IMR-90 (cell line): ENCODE measurements at regions not wholly inside any gene's neighbourhood (a gene's known extent, or its start where the extent isn't known, plus 50 kb on each side); places are given as distances from the start of the nearest gene placed in this dataset.

Experiments
- ATAC-seq: fragments of 200-7000 bp; cut with Tn5 transposase; 2 replicates; pipeline ENCODE4 v1.9.1; 2020; ENCODE audit warnings: low read depth, mild to moderate bottlenecking, moderate library complexity
- BruUV-seq: library from RNA; stranded (reverse); fragments of 400-500 nt; replicated peaks from 2 replicates; lab custom pipeline; 2021; lab: Mats Ljungman, UMichigan
- CTCF ChIA-PET: fragments of 300-600 bp; formaldehyde crosslinking; extraction: SDS; loops from one replicate; lab custom pipeline; 2021; ENCODE audit warnings: antibody characterized with exemption; lab: Yijun Ruan, JAX
- POLR2A ChIA-PET: fragments of 300-600 bp; sonication (Branson Sonifier 250); formaldehyde crosslinking; loops from one replicate; lab custom pipeline; 2022; ENCODE audit warnings: antibody characterized with exemption; ENCODE audit not compliant: unreplicated experiment; lab: Charles Lee
- DNase-seq: peaks from one replicate; pipeline ENCODE4 v3.0.0; 2013
- H2AFZ ChIP-seq: replicated peaks from 2 replicates; pipeline ENCODE3; 2013; ENCODE audit warnings: low read length, mild to moderate bottlenecking; ENCODE audit not compliant: poor library complexity
- H2AK5ac ChIP-seq: 2 replicates; pipeline ENCODE4 v1.6.1; 2013; ENCODE audit warnings: low read depth, low read length, inconsistent platforms
- H2AK9ac ChIP-seq: replicated peaks from 2 replicates; pipeline ENCODE3; 2013; ENCODE audit warnings: mild to moderate bottlenecking, low read depth, low read length, moderate library complexity; ENCODE audit not compliant: poor library complexity
- H2BK120ac ChIP-seq: 2 replicates; pipeline ENCODE4 v1.6.1; 2013; ENCODE audit warnings: low read depth, low read length, inconsistent platforms
- H2BK15ac ChIP-seq: 3 replicates; pipeline ENCODE4 v1.6.1; 2013; ENCODE audit warnings: low read depth, low read length, inconsistent platforms
- H2BK20ac ChIP-seq: 2 replicates; pipeline ENCODE4 v1.6.1; 2013; ENCODE audit warnings: low read depth, mild to moderate bottlenecking, inconsistent platforms, low read length, moderate library complexity
- H2BK5ac ChIP-seq: 2 replicates; pipeline ENCODE4 v1.6.1; 2013; ENCODE audit warnings: mild to moderate bottlenecking, low read depth, low read length, inconsistent platforms; ENCODE audit not compliant: poor library complexity, severe bottlenecking
- H3K14ac ChIP-seq: replicated peaks from 2 replicates; pipeline ENCODE4 v1.6.1; 2013; ENCODE audit warnings: low read depth, low read length, inconsistent platforms
- H3K18ac ChIP-seq: 2 replicates; pipeline ENCODE4 v1.6.1; 2013; ENCODE audit warnings: low read depth, low read length, control low read depth
- H3K23ac ChIP-seq: 2 replicates; pipeline ENCODE4 v1.6.1; 2013; ENCODE audit warnings: low read depth, low read length, inconsistent platforms
- H3K27ac ChIP-seq: 2 replicates; pipeline ENCODE4 v1.5.1; 2013; ENCODE audit warnings: mild to moderate bottlenecking, control low read depth, low read length; ENCODE audit not compliant: insufficient read depth
- H3K27me3 ChIP-seq: 2 replicates; pipeline ENCODE4 v1.6.1; 2013; ENCODE audit warnings: low read length; ENCODE audit not compliant: control insufficient read depth, insufficient read depth
- H3K36me3 ChIP-seq: 2 replicates; pipeline ENCODE4 v1.6.1; 2013; ENCODE audit warnings: low read length, mixed read lengths; ENCODE audit not compliant: control insufficient read depth, insufficient read depth
- H3K4ac ChIP-seq: 2 replicates; pipeline ENCODE4 v1.6.1; 2013; ENCODE audit warnings: low read depth, low read length, inconsistent platforms
- H3K4me1 ChIP-seq: 2 replicates; pipeline ENCODE4 v1.6.1; 2013; ENCODE audit warnings: low read length, mixed read lengths; ENCODE audit not compliant: control insufficient read depth, insufficient read depth
- H3K4me2 ChIP-seq: 2 replicates; pipeline ENCODE4 v1.6.1; 2013; ENCODE audit warnings: low read depth, mild to moderate bottlenecking, control low read depth, low read length, moderate library complexity
- H3K4me3 ChIP-seq: 2 replicates; pipeline ENCODE4 v1.5.1; 2013; ENCODE audit warnings: low read depth, mild to moderate bottlenecking, control low read depth, low read length, moderate library complexity; ENCODE audit not compliant: insufficient read depth
- H3K56ac ChIP-seq: 2 replicates; pipeline ENCODE4 v1.6.1; 2013; ENCODE audit warnings: low read length, inconsistent platforms; ENCODE audit not compliant: insufficient read depth; ENCODE audit errors: extremely low read depth
- H3K79me1 ChIP-seq, 2 experiments: 2 replicates each; pipeline ENCODE4 v1.6.1; 2013; ENCODE audit warnings: low read length in 2 of 2, inconsistent platforms in 1 of 2, low read depth in 1 of 2
- H3K9ac ChIP-seq: 2 replicates; pipeline ENCODE4 v1.6.1; 2013; ENCODE audit warnings: low read depth, low read length, control low read depth
- H3K9me1 ChIP-seq: 2 replicates; pipeline ENCODE4 v1.6.1; 2013; ENCODE audit warnings: low read length, inconsistent platforms; ENCODE audit not compliant: insufficient read depth
- H3K9me3 ChIP-seq: 2 replicates; pipeline ENCODE4 v1.6.1; 2013; ENCODE audit warnings: low read length; ENCODE audit not compliant: control insufficient read depth, insufficient read depth
- H4K20me1 ChIP-seq: 2 replicates; pipeline ENCODE4 v1.6.1; 2013; ENCODE audit warnings: low read length, inconsistent platforms; ENCODE audit not compliant: insufficient read depth
- H4K5ac ChIP-seq: 2 replicates; pipeline ENCODE4 v1.6.1; 2013; ENCODE audit warnings: mild to moderate bottlenecking, low read depth, low read length, control low read depth
- H4K8ac ChIP-seq, 2 experiments: 2 replicates each; pipeline ENCODE4 v1.6.1; 2013; ENCODE audit warnings: low read depth in 2 of 2, low read length in 2 of 2, control low read depth in 1 of 2, inconsistent platforms in 1 of 2
- H4K91ac ChIP-seq: 2 replicates; pipeline ENCODE4 v1.6.1; 2013; ENCODE audit warnings: low read depth, low read length, inconsistent platforms; ENCODE audit not compliant: insufficient read depth
- BHLHE40 ChIP-seq: fragments of 150-350 bp; IDR thresholded peaks from 2 replicates; pipeline ENCODE4 v1.6.1; 2016; ENCODE audit warnings: mild to moderate bottlenecking, low read depth, low read length
- CEBPB ChIP-seq: IDR thresholded peaks from 2 replicates; pipeline ENCODE4 v1.6.1; 2012; ENCODE audit warnings: low read depth, low read length, improper control_type of control experiment
- CHD1 ChIP-seq: IDR thresholded peaks from 2 replicates; pipeline ENCODE4 v1.6.1; 2012; ENCODE audit warnings: low read depth, low read length, improper control_type of control experiment
- CTCF ChIP-seq: conservative IDR thresholded peaks from 2 replicates; pipeline ENCODE4 v1.5.1; 2012; ENCODE audit warnings: mild to moderate bottlenecking, low read depth, low read length, improper control_type of control experiment
- ELK1 ChIP-seq: fragments of 150-350 bp; IDR thresholded peaks from 2 replicates; pipeline ENCODE4 v1.6.1; 2016; ENCODE audit warnings: low read depth, mild to moderate bottlenecking, low read length, moderate library complexity, borderline replicate concordance
- FOS ChIP-seq: fragments of 150-350 bp; IDR thresholded peaks from 2 replicates; pipeline ENCODE4 v1.6.1; 2016; ENCODE audit warnings: low read depth, low read length
- MAFK ChIP-seq: IDR thresholded peaks from 2 replicates; pipeline ENCODE4 v1.6.1; 2012; ENCODE audit warnings: low read depth, low read length, improper control_type of control experiment
- MAZ ChIP-seq: IDR thresholded peaks from 2 replicates; pipeline ENCODE4 v1.6.1; 2012; ENCODE audit warnings: low read depth, mild to moderate bottlenecking, low read length, improper control_type of control experiment, moderate library complexity, borderline replicate concordance
- MXI1 ChIP-seq: IDR thresholded peaks from 2 replicates; pipeline ENCODE4 v1.6.1; 2012; ENCODE audit warnings: low read depth, mild to moderate bottlenecking, low read length, moderate library complexity, borderline replicate concordance
- NFE2L2 ChIP-seq: fragments of 150-350 bp; IDR thresholded peaks from 2 replicates; pipeline ENCODE4 v1.6.1; 2016; ENCODE audit warnings: low read depth, mild to moderate bottlenecking, low read length
- POLR2A ChIP-seq: IDR thresholded peaks from 2 replicates; pipeline ENCODE4 v1.6.1; 2012; ENCODE audit warnings: mild to moderate bottlenecking, low read depth, low read length
- RAD21 ChIP-seq: IDR thresholded peaks from 2 replicates; pipeline ENCODE4 v1.6.1; 2012; ENCODE audit warnings: low read length, improper control_type of control experiment
- RCOR1 ChIP-seq: IDR thresholded peaks from 2 replicates; pipeline ENCODE4 v1.6.1; 2012; ENCODE audit warnings: mild to moderate bottlenecking, low read length, improper control_type of control experiment; ENCODE audit not compliant: insufficient replicate concordance
- RFX5 ChIP-seq: IDR thresholded peaks from 2 replicates; pipeline ENCODE4 v1.8.0; 2012; ENCODE audit warnings: low read depth, mild to moderate bottlenecking, low read length, moderate library complexity
- SMC3 ChIP-seq: fragments of 150-350 bp; IDR thresholded peaks from 2 replicates; pipeline ENCODE4 v1.6.1; 2016; ENCODE audit warnings: low read depth, mild to moderate bottlenecking, antibody characterized with exemption, low read length, moderate library complexity
- WGBS, 2 experiments: methylation state at CpG; one replicate each; pipeline versions ENCODE4 v1.1.5 to v1.1.7; 2013; ENCODE audit warnings: missing lambda C conversion rate in 2 of 2; ENCODE audit not compliant: insufficient read length in 1 of 2; ENCODE audit errors: extremely low coverage in 2 of 2; 5-methylcytosine and 5-hydroxymethylcytosine counted together
- dilution Hi-C: fragments of 300-500 bp; cut with HindIII; formaldehyde crosslinking; loops from one replicate; pipeline ENCODE4 v1.14.3; 2018; ENCODE audit warnings: low sequenced_read_pairs; ENCODE audit not compliant: unreplicated experiment
- in situ Hi-C: fragments of 300-500 bp; cut with MboI; formaldehyde crosslinking; loops from 3 replicates; pipeline ENCODE4 v1.14.3; 2019; ENCODE audit warnings: low sequenced_read_pairs, inconsistent platforms, mixed read lengths
- intact Hi-C: fragments of 100-400 bp; cut with micrococcal nuclease; formaldehyde crosslinking; loops from 2 replicates; pipeline ENCODE4 v1.10.0; 2022
- TF ChIP-seq, protein P1 (sequence below): fragments of 150-350 bp; IDR thresholded peaks from 2 replicates; pipeline ENCODE4 v1.6.1; 2017; ENCODE audit warnings: mild to moderate bottlenecking, antibody characterized with exemption, low read length, low read depth

DNA sequence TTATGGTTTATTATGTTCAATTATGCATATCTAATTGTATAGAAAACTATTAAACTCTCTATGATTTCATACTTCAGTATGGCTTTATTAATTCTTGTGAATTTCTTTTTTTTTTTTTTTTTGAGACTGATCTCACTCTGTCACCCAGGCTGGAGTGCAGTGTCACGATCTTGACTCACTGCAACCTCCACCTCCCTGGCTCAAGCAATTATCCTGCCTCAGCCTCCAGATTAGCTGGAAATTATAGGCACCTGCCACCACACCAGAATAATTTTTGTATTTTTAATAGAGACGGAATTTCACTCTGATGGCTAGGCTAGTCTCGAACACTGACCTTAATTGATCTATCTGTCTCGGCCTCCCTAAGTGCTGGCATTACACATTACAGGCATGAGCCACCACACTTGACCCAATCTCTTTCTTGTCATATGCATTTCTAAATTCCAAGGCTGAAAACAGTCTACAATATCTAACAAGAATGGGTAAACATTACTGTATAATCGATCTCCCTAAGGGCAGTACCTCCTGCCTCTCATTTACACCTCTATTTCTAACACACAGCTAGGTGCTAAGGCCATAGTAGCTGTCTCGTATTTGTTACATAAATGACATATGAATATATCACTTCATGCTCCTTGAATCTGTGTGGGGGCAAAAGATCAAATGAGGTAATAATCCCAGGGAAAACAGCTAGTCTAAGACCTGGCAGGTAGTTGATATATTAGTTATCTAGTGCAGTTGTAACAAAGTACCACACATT lies 258.2 kb upstream of the CDH8 start:
- no peaks in the 10 kb centered on the region for H3K36me3 ChIP-seq
- no peak for TF ChIP-seq CHD1
- no peak for TF ChIP-seq NFE2L2
- no peak for TF ChIP-seq ELK1
- TF ChIP-seq BHLHE40 = no peak
- TF ChIP-seq RAD21 = no peak
- no peak for TF ChIP-seq MAFK
- TF ChIP-seq RCOR1 = no peak
- no peak for TF ChIP-seq FOS
- no peak for TF ChIP-seq MAZ
- TF ChIP-seq CTCF = no peak
- TF ChIP-seq CEBPB = no peak
- TF ChIP-seq SMC3 = no peak
- TF ChIP-seq, protein P1, sequence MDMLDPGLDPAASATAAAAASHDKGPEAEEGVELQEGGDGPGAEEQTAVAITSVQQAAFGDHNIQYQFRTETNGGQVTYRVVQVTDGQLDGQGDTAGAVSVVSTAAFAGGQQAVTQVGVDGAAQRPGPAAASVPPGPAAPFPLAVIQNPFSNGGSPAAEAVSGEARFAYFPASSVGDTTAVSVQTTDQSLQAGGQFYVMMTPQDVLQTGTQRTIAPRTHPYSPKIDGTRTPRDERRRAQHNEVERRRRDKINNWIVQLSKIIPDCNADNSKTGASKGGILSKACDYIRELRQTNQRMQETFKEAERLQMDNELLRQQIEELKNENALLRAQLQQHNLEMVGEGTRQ = no peak
- no peak for TF ChIP-seq POLR2A
- no peak for TF ChIP-seq MXI1
- TF ChIP-seq RFX5 = no peak
- in situ Hi-C loops (no loop called here), intact Hi-C loops (no loop called here), dilution Hi-C loops (no loop called here)
- no peak overlapping the region for H3K56ac ChIP-seq
- DNase-seq = no peak
- H2AK5ac ChIP-seq = no peak overlapping the region
- no peak overlapping the region for H2AFZ ChIP-seq
- no peak overlapping the region for H2BK120ac ChIP-seq
- H3K9me3 ChIP-seq = peaks cover 9% of the 10 kb centered on the region; the same call in 1 of the 2 replicates
- no peak overlapping the region for H3K14ac ChIP-seq
- ATAC-seq = no peak
- no peak overlapping the region for H4K8ac ChIP-seq
- no peak overlapping the region for H3K23ac ChIP-seq
- no CpG with 5 or more reads among the region's 6 CpGs for WGBS, 2 experiments
- H2BK15ac ChIP-seq = no peak overlapping the region
- no peak overlapping the region for H3K4me2 ChIP-seq
- POLR2A ChIA-PET = no interaction called here
- no peak overlapping the region for H4K91ac ChIP-seq
- H3K18ac ChIP-seq = no peak overlapping the region
- no peak overlapping the region for H4K5ac ChIP-seq
- H3K79me1 ChIP-seq = no peaks in the 10 kb centered on the region
- no peaks in the 10 kb centered on the region for H4K20me1 ChIP-seq
- H2BK5ac ChIP-seq = no peak overlapping the region
- H3K9me1 ChIP-seq = no peaks in the 10 kb centered on the region
- no peak overlapping the region for H3K4me3 ChIP-seq
- no peak overlapping the region for H3K27ac ChIP-seq
- no peaks in the 10 kb centered on the region for H3K27me3 ChIP-seq
- CTCF ChIA-PET = no interaction called here
- H3K9ac ChIP-seq = no peak overlapping the region
- no peak overlapping the region for H3K4ac ChIP-seq
- H2AK9ac ChIP-seq = no peak overlapping the region
- H3K4me1 ChIP-seq = no peaks in the 10 kb centered on the region
- no TSS peak for BruUV-seq
- no peak overlapping the region for H2BK20ac ChIP-seq
